Superior temporal gyrus (tissue), 1 donor: ENCODE measurements at regions not wholly inside any gene's neighbourhood (a gene's known extent, or its start where the extent isn't known, plus 50 kb on each side); places are given as distances from the start of the nearest gene placed in this dataset.
"Not testable (repeated sequence)": the region's sequence is repeated elsewhere in the genome, so short reads cannot be mapped to it uniquely, and the experiment has no call there.

Experiments used
- DNase-seq: peaks from one replicate; pipeline ENCODE4 v3.0.0-alpha.2; 2016; ENCODE audit errors: extremely low spot score

- DNase-seq = no peak
Measured at GRCh38 chr11:95435628-95436353, 204.8 kb upstream of the SESN3 start.

- no peak for DNase-seq
Measured at GRCh38 chr11:95435192-95435591, 204.2 kb upstream of the SESN3 start.

GRCh38 chr11:95434489-95435057 is 203.6 kb upstream of the SESN3 start:
- DNase-seq = no peak

GRCh38 chr11:95434009-95434408 is 203.0 kb upstream of the SESN3 start:
- no peak for DNase-seq

GRCh38 chr11:95432714-95433503 is 201.9 kb upstream of the SESN3 start:
- no peak for DNase-seq

- DNase-seq = no peak
Measured at GRCh38 chr11:95429376-95429907, 198.4 kb upstream of the SESN3 start.

- DNase-seq = no peak
Measured at GRCh38 chr11:95426823-95427462, 195.9 kb upstream of the SESN3 start.

GRCh38 chr11:95419915-95420314 is 188.9 kb upstream of the SESN3 start:
- no peak for DNase-seq

- no peak for DNase-seq
Measured at GRCh38 chr11:95418916-95419315, 187.9 kb upstream of the SESN3 start.

- DNase-seq = no peak
Measured at GRCh38 chr11:95417832-95418231, 186.8 kb upstream of the SESN3 start.

- DNase-seq = no peak
Measured at GRCh38 chr11:95415837-95416304, 184.9 kb upstream of the SESN3 start.

GRCh38 chr11:95414217-95414616 is 183.2 kb upstream of the SESN3 start:
- no peak for DNase-seq

- DNase-seq = no peak
Measured at GRCh38 chr11:95413761-95414160, 182.8 kb upstream of the SESN3 start.

- DNase-seq = no peak
Measured at GRCh38 chr11:95413021-95413420, 182.0 kb upstream of the SESN3 start.

GRCh38 chr11:95412074-95412473 is 181.1 kb upstream of the SESN3 start:
- no peak for DNase-seq

GRCh38 chr11:95410707-95411106 is 179.7 kb upstream of the SESN3 start:
- not testable (repeated sequence) for DNase-seq

- DNase-seq = no peak
Measured at GRCh38 chr11:95406271-95406670, 175.3 kb upstream of the SESN3 start.

GRCh38 chr11:95404370-95404769 is 173.4 kb upstream of the SESN3 start:
- no peak for DNase-seq

- DNase-seq = no peak
Measured at GRCh38 chr11:95398437-95399112, 167.6 kb upstream of the SESN3 start.

- DNase-seq = no peak
Measured at GRCh38 chr11:95392644-95393043, 161.6 kb upstream of the SESN3 start.

GRCh38 chr11:95389427-95389826 is 158.4 kb upstream of the SESN3 start:
- no peak for DNase-seq
